ENCODE measurements at regions not wholly inside any gene's neighbourhood (a gene's known extent, or its start where the extent isn't known, plus 50 kb on each side); places are given as distances from the start of the nearest gene placed in this dataset.
"Not testable (repeated sequence)": the region's sequence is repeated elsewhere in the genome, so short reads cannot be mapped to it uniquely, and the experiment has no call there.

DNA sequence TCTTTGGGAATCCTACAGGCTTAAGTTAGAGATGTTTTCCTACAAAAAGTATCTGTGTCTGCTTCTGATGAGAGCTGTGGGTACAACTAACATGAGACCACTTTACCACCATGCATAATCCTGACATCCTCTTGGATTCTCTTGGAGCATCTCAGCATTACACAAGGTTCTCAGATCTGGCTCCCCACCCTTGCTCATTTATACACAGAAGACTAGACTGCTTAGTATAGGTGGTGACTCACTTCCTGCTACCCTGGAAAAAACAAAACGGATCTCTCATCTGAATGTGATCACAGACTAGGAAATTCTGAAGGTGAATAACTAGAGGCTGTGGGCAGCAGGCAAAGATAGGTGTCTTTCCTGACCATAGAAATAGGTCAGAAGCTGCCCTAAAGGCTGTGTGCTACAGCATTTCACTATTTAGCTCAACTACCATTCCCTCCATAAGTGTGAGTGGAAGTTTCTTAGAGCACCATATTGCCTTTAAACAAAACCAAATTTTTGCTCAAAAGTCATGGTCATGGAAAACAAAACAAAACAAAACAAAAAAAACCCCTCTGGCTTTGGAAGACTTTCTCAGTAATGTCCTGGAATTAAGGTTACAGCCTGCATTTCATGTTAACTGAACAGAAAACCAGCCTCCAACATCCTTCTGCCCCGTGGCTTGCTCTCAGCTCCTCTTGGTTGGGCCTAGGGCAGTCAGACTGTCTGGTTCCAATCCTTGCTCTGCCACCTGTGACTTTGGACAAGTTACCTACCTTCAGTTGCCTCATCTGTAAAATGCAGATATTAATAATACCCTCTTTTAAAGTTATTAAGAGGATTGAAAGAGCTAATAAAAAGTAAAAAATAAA, 75.1 kb upstream of the ZSCAN2 start:
- H3K4me3 ChIP-seq (ENCODE audit: low read depth, low read length); H3K27ac ChIP-seq (ENCODE audit: low read depth, low read length); H3K4me1 ChIP-seq (ENCODE audit: control insufficient read depth, insufficient read depth, low read length); H3K36me3 ChIP-seq (ENCODE audit: control insufficient read depth, insufficient read depth, low read length); H3K9ac ChIP-seq (ENCODE audit: low read length); H3K27me3 ChIP-seq (ENCODE audit: control insufficient read depth, insufficient read depth, low read length); H3K9me3 ChIP-seq (ENCODE audit: control insufficient read depth, insufficient read depth, low read depth, low read length): not testable (repeated sequence)

DNA sequence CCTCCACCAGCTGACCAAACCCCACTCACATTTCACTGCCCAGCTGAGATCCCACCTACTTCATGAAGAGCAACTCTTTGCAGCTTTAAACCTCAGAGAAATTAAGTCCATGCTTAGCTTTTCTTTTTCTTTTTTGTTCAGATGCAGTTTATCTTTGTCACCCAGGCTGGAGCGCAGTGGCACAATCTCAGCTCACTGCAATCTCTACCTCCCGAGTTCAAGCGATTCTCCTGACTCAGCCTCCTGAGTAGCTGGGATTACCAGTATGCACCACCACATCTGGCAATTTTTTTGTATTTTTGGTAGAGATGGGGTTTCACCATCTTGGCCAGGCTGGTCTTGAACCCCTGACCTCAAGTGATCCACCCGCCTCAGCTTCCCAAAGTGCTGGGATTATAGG, 70.1 kb upstream of the ZSCAN2 start:
- not testable (repeated sequence) for H3K4me3 ChIP-seq (ENCODE audit: low read depth, low read length); H3K9ac ChIP-seq (ENCODE audit: low read length); H3K27me3 ChIP-seq (ENCODE audit: control insufficient read depth, insufficient read depth, low read length)

DNA sequence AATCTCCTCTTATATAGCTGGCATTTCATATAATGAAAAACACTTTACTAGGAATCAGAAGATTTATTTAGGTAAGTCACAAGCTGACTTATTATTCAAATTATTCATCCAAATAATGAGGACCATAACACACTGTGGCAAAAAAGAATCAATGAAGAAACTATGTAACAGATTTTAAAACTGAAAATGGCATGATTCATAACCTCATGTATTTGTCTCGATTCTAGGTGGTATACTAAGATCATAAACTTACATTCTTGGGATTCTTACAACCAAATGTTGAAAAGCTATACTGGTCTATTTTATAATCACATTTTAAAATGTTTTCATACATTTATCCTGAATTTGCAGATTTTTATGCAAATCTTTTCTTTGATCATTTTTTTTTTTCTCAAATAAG, 69.6 kb upstream of the ZSCAN2 start:
- H3K4me1 ChIP-seq (ENCODE audit: control insufficient read depth, insufficient read depth, low read length); H3K9me3 ChIP-seq (ENCODE audit: control insufficient read depth, insufficient read depth, low read depth, low read length); H3K9ac ChIP-seq (ENCODE audit: low read length); H3K36me3 ChIP-seq (ENCODE audit: control insufficient read depth, insufficient read depth, low read length); H3K27ac ChIP-seq (ENCODE audit: low read depth, low read length); H3K4me3 ChIP-seq (ENCODE audit: low read depth, low read length); H3K27me3 ChIP-seq (ENCODE audit: control insufficient read depth, insufficient read depth, low read length): not testable (repeated sequence)

More for the DNA sequence above, 70.1 kb upstream of the ZSCAN2 start:
- H3K4me1 ChIP-seq (ENCODE audit: control insufficient read depth, insufficient read depth, low read length); H3K27ac ChIP-seq (ENCODE audit: low read depth, low read length); H3K36me3 ChIP-seq (ENCODE audit: control insufficient read depth, insufficient read depth, low read length); H3K9me3 ChIP-seq (ENCODE audit: control insufficient read depth, insufficient read depth, low read depth, low read length): not testable (repeated sequence)

DNA sequence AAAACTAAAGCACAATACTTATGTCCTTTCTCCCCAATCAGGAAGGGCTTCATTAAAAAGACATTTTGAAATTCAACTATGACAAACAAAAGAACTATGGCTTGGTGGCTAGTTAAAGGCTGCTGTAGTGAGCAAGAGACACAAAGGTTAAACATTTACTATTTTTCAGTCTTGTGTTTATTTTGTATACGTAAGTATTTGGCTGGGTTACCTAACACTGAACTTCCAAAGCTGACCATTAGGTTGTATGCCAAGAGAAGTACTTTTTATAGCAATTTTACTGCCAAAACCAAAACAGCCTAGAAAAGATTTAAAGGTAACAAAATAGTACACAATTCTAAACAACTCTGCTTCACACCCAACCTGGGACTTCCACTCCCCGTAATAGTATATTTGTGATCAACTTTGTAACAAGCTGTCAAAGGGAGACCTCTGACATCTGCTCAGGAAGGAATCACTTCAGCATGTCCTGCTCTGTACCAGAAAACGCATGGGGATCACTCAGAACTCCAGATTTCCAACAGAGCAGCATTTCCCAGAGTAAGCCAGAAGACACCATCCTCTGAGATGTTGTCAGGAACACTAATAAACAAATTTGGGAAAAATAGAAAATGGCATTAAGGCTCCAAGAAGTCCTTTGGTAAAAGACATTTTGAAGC, 69.0 kb upstream of the ZSCAN2 start:
- H3K27me3 ChIP-seq (ENCODE audit: control insufficient read depth, insufficient read depth, low read length); H3K9me3 ChIP-seq (ENCODE audit: control insufficient read depth, insufficient read depth, low read depth, low read length); H3K4me1 ChIP-seq (ENCODE audit: control insufficient read depth, insufficient read depth, low read length); H3K27ac ChIP-seq (ENCODE audit: low read depth, low read length); H3K36me3 ChIP-seq (ENCODE audit: control insufficient read depth, insufficient read depth, low read length); H3K4me3 ChIP-seq (ENCODE audit: low read depth, low read length); H3K9ac ChIP-seq (ENCODE audit: low read length): not testable (repeated sequence)

DNA sequence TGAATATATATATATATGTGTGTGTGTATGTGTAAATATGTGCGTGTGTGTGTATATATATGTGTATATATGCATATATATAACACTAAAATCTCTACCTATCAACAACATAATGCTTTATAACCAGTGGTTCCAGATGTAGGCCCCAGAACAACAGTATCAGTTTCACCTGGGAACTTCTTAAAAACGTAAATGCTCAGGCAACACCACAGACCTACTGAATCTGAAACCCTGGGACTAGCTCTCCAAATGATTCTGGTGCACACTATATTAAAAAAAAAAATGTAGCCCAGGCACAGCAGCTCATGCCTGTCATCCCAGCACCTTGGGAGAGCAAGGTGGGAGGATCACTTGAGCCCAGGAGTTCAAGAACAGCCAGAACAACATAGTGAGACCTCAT, 67.1 kb upstream of the ZSCAN2 start:
- H3K27me3 ChIP-seq (ENCODE audit: control insufficient read depth, insufficient read depth, low read length); H3K9me3 ChIP-seq (ENCODE audit: control insufficient read depth, insufficient read depth, low read depth, low read length); H3K9ac ChIP-seq (ENCODE audit: low read length); H3K4me3 ChIP-seq (ENCODE audit: low read depth, low read length); H3K36me3 ChIP-seq (ENCODE audit: control insufficient read depth, insufficient read depth, low read length); H3K4me1 ChIP-seq (ENCODE audit: control insufficient read depth, insufficient read depth, low read length); H3K27ac ChIP-seq (ENCODE audit: low read depth, low read length): not testable (repeated sequence)

DNA sequence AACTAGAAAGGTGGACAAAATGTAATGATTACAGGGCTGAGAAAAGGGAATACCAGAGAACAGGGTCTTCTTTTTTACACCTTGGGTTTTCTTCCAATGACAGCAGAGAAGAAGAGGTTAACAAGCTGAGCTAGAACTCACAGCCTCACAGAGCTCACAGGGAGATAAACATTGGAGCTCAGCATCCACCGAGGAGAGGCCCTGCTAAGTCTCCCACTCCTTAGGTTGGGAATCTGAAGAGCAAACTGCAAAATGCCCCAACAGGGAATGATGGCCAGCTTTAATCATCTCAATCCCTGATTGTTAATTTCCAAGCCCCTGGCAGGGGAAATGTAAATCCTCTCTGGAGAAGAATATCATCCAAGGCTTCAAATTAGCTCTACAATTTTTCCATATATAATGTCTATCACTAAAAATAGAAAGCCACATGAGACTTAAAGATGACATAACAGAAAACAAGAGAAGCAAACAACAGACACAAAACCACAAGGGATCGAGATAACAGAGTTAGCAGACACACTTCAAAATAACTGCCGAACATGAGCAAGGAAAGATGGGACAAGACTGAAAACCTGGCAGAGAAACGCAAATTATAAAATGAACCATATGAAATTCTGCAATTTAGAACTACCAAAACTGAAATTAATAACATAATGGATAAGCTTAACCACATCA, 66.1 kb upstream of the ZSCAN2 start:
- H3K9me3 ChIP-seq (ENCODE audit: control insufficient read depth, insufficient read depth, low read depth, low read length); H3K9ac ChIP-seq (ENCODE audit: low read length); H3K36me3 ChIP-seq (ENCODE audit: control insufficient read depth, insufficient read depth, low read length); H3K27ac ChIP-seq (ENCODE audit: low read depth, low read length); H3K4me1 ChIP-seq (ENCODE audit: control insufficient read depth, insufficient read depth, low read length); H3K27me3 ChIP-seq (ENCODE audit: control insufficient read depth, insufficient read depth, low read length); H3K4me3 ChIP-seq (ENCODE audit: low read depth, low read length): not testable (repeated sequence)

DNA sequence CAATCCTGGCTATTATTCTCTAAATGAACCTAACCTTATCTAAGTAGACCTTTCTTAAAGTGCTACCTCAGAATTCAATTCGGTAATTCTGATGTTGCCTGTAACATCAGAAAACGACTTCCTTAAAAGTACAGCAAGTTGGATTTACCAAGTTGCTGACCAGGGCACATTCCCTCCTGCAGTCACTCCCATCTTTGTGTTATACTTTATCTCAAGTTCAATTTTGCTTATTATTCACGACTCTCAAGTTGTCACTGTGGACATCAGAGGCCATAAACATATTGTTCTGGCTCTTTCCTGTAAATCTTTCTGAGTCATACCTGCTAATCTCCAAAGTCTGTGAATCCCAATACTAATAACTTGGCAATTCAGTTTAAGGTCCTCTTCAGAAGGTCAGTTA, 64.6 kb upstream of the ZSCAN2 start:
- not testable (repeated sequence) for H3K36me3 ChIP-seq (ENCODE audit: control insufficient read depth, insufficient read depth, low read length); H3K27me3 ChIP-seq (ENCODE audit: control insufficient read depth, insufficient read depth, low read length); H3K9me3 ChIP-seq (ENCODE audit: control insufficient read depth, insufficient read depth, low read depth, low read length); H3K4me1 ChIP-seq (ENCODE audit: control insufficient read depth, insufficient read depth, low read length); H3K9ac ChIP-seq (ENCODE audit: low read length); H3K4me3 ChIP-seq (ENCODE audit: low read depth, low read length); H3K27ac ChIP-seq (ENCODE audit: low read depth, low read length)

DNA sequence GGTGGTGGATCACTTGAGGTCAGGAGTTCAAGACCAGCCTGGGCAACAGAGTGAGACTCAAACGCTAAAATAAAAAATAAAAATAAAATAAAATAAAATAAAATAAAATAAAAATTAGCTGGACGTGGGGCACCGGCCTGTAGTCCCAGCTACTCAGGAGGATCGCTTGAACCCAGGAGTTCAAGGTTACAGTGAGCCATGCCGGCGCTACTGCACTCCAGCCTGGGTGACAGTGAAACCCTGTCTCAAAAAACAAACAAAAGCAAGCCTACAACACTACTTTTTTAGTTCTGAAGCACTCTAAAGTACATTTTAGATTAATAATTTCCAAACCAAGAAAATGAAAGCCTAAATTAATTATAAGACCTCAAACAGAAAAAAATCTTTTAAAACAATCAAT, 56.2 kb upstream of the ZSCAN2 start:
- not testable (repeated sequence) for H3K4me1 ChIP-seq (ENCODE audit: control insufficient read depth, insufficient read depth, low read length); H3K9ac ChIP-seq (ENCODE audit: low read length); H3K9me3 ChIP-seq (ENCODE audit: control insufficient read depth, insufficient read depth, low read depth, low read length); H3K27me3 ChIP-seq (ENCODE audit: control insufficient read depth, insufficient read depth, low read length); H3K36me3 ChIP-seq (ENCODE audit: control insufficient read depth, insufficient read depth, low read length); H3K4me3 ChIP-seq (ENCODE audit: low read depth, low read length); H3K27ac ChIP-seq (ENCODE audit: low read depth, low read length)

DNA sequence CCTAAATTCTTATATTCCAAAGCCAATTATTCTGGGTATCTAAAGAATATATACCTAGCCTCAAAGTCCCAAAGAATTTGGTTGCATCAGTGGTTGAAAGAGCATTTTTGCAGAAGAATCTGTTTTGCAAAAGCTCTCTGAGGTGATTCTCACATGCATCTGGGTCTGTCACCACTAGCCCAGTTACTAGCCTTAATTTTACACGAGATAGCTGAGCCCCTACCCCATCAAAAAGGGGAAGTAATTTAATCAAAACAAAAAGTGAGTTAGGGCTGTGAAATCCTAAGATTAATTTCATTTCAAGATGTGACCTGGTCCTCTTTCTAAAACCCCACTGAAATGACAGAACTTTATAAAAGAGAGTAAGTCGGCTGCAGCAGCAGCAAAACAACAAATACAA, 53.7 kb upstream of the ZSCAN2 start:
- not testable (repeated sequence) for H3K4me3 ChIP-seq (ENCODE audit: low read depth, low read length); H3K27me3 ChIP-seq (ENCODE audit: control insufficient read depth, insufficient read depth, low read length); H3K4me1 ChIP-seq (ENCODE audit: control insufficient read depth, insufficient read depth, low read length); H3K27ac ChIP-seq (ENCODE audit: low read depth, low read length); H3K9me3 ChIP-seq (ENCODE audit: control insufficient read depth, insufficient read depth, low read depth, low read length); H3K36me3 ChIP-seq (ENCODE audit: control insufficient read depth, insufficient read depth, low read length); H3K9ac ChIP-seq (ENCODE audit: low read length)

DNA sequence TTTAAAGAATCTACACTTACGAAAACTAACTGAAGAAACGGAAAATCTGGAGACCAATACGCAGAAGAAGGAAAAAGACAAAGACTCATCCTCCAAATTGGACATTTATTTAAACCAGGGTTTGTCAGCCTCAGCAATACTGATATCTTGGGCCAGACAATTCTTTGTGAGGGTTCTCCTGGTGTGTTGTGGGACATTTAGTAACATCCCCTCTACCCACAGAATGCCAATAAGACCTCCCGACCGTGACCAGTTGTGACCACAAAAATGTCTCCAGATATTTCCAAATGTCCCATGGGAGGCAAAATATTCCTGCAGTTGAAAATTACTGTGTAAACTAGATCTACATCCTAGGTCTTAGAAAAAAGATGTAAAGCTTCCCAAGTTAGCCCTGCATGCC, 50.3 kb upstream of the ZSCAN2 start:
- not testable (repeated sequence) for H3K36me3 ChIP-seq (ENCODE audit: control insufficient read depth, insufficient read depth, low read length); H3K9ac ChIP-seq (ENCODE audit: low read length); H3K4me1 ChIP-seq (ENCODE audit: control insufficient read depth, insufficient read depth, low read length); H3K27ac ChIP-seq (ENCODE audit: low read depth, low read length); H3K4me3 ChIP-seq (ENCODE audit: low read depth, low read length); H3K27me3 ChIP-seq (ENCODE audit: control insufficient read depth, insufficient read depth, low read length); H3K9me3 ChIP-seq (ENCODE audit: control insufficient read depth, insufficient read depth, low read depth, low read length)

Measured in HUES6 (cell line).